CD14-positive monocyte (primary cell): ENCODE measurements at regions not wholly inside any gene's neighbourhood (a gene's known extent, or its start where the extent isn't known, plus 50 kb on each side); places are given as distances from the start of the nearest gene placed in this dataset.

ENCODE experiments used
- DNase-seq, 3 donors: peaks; one replicate each; pipeline ENCODE4 v3.0.0-alpha.2; 2011 to 2022
- H2AFZ ChIP-seq: 2 replicates; pipeline ENCODE4 v1.6.0; 2012; ENCODE audit warnings: mild to moderate bottlenecking, low read depth, low read length, inconsistent platforms; ENCODE audit not compliant: insufficient read depth, poor library complexity, severe bottlenecking
- H3K27ac ChIP-seq, 2 donors: 1 replicate in 1 of 2; 2 replicates in 1 of 2; pipeline ENCODE4 v1.5.1; 2012 to 2013; ENCODE audit warnings: low read length in 2 of 2, control low read depth in 1 of 2, inconsistent platforms in 1 of 2, low read depth in 1 of 2, mild to moderate bottlenecking in 1 of 2
- H3K27me3 ChIP-seq, 2 donors: one replicate each; pipeline versions ENCODE4 v1.6.0 to v1.6.1; 2011 to 2013; ENCODE audit warnings: low read length in 2 of 2; ENCODE audit not compliant: control insufficient read depth in 2 of 2, insufficient read depth in 2 of 2
- H3K36me3 ChIP-seq, 2 donors: replicated peaks in 1 of 2; 1 replicate in 1 of 2; 2 replicates in 1 of 2; pipeline versions ENCODE4 v1.5.1 to v1.6.1; 2012 to 2013; ENCODE audit warnings: low read length in 2 of 2, control low read depth in 1 of 2, inconsistent platforms in 1 of 2, mild to moderate bottlenecking in 1 of 2; ENCODE audit not compliant: insufficient read depth in 2 of 2, control insufficient read depth in 1 of 2
- H3K4me1 ChIP-seq, 2 donors: 1 replicate in 1 of 2; 2 replicates in 1 of 2; pipeline versions ENCODE4 v1.5.1 to v1.6.1; 2012 to 2013; ENCODE audit warnings: low read length in 2 of 2, control low read depth in 1 of 2, inconsistent platforms in 1 of 2, mild to moderate bottlenecking in 1 of 2, moderate library complexity in 1 of 2; ENCODE audit not compliant: insufficient read depth in 2 of 2, control insufficient read depth in 1 of 2
- H3K4me2 ChIP-seq: replicated peaks from 2 replicates; pipeline ENCODE3; 2012; ENCODE audit warnings: low read length, moderate library complexity, mild to moderate bottlenecking; ENCODE audit not compliant: poor library complexity, severe bottlenecking; ENCODE audit errors: extremely low read depth
- H3K4me3 ChIP-seq, 3 experiments: fragments of 200-600 bp in 1 of 3; sonication (generic) in 1 of 3; replicated peaks in 1 of 3; 1 replicate in 2 of 3; 2 replicates in 1 of 3; pipeline ENCODE4 v1.5.1; 2011 to 2013; ENCODE audit warnings: low read length in 3 of 3, mild to moderate bottlenecking in 3 of 3, control low read depth in 2 of 3, low read depth in 2 of 3, inconsistent platforms in 1 of 3, moderate library complexity in 1 of 3
- H3K79me2 ChIP-seq: 2 replicates; pipeline ENCODE4 v1.6.0; 2012; ENCODE audit warnings: mild to moderate bottlenecking, control low read depth, inconsistent platforms, low read length, moderate library complexity; ENCODE audit not compliant: insufficient read depth
- H3K9ac ChIP-seq: 2 replicates; pipeline ENCODE4 v1.6.0; 2017; ENCODE audit warnings: low read length, mild to moderate bottlenecking; ENCODE audit not compliant: insufficient read depth, poor library complexity, severe bottlenecking
- H3K9me3 ChIP-seq, 2 donors: replicated peaks in 1 of 2; 1 replicate in 1 of 2; 2 replicates in 1 of 2; pipeline versions ENCODE4 v1.5.1 to v1.6.1; 2012 to 2013; ENCODE audit warnings: low read length in 2 of 2, control low read depth in 1 of 2; ENCODE audit not compliant: control insufficient read depth in 1 of 2, insufficient read depth in 1 of 2
- H4K20me1 ChIP-seq: 2 replicates; pipeline ENCODE4 v1.6.0; 2012; ENCODE audit warnings: mild to moderate bottlenecking, low read length, control low read depth, moderate library complexity; ENCODE audit not compliant: insufficient read depth
- H3K27ac Mint-ChIP-seq, 7 donors: one replicate each; pipeline ENCODE4 v1.8.0; 2020; ENCODE audit warnings: mild to moderate bottlenecking in 7 of 7, mixed read lengths in 7 of 7, moderate library complexity in 6 of 7, inconsistent platforms in 2 of 7
- H3K27me3 Mint-ChIP-seq, 3 donors: one replicate each; pipeline ENCODE4 v1.8.0; 2021 to 2022; ENCODE audit warnings: low read depth in 3 of 3, mild to moderate bottlenecking in 3 of 3, mixed read lengths in 3 of 3, moderate library complexity in 3 of 3, inconsistent platforms in 1 of 3
- H3K36me3 Mint-ChIP-seq, 2 donors: one replicate each; pipeline ENCODE4 v1.8.0; 2020; ENCODE audit warnings: mixed read lengths in 2 of 2, inconsistent platforms in 1 of 2, mild to moderate bottlenecking in 1 of 2
- H3K4me1 Mint-ChIP-seq: one replicate; pipeline ENCODE4 v1.8.0; 2020; ENCODE audit warnings: mild to moderate bottlenecking, mixed read lengths
- H3K4me3 Mint-ChIP-seq, 2 donors: one replicate each; pipeline ENCODE4 v1.8.0; 2020; ENCODE audit warnings: mild to moderate bottlenecking in 2 of 2, mixed read lengths in 2 of 2, moderate library complexity in 1 of 2
- H3K9me3 Mint-ChIP-seq, 7 donors: one replicate each; pipeline ENCODE4 v1.8.0; 2020 to 2022; ENCODE audit warnings: mixed read lengths in 7 of 7, mild to moderate bottlenecking in 6 of 7, moderate library complexity in 6 of 7, inconsistent platforms in 2 of 7
- CTCF ChIP-seq: fragments of 200-600 bp; IDR thresholded peaks from one replicate; pipeline ENCODE4 v1.8.0; 2022; ENCODE audit warnings: antibody characterized with exemption, mild to moderate bottlenecking
- WGBS: methylation state at CpG from one replicate; pipeline ENCODE4 v1.1.5; 2013; ENCODE audit warnings: missing lambda C conversion rate; ENCODE audit not compliant: insufficient coverage; 5-methylcytosine and 5-hydroxymethylcytosine counted together
- intact Hi-C, 2 donors: fragments of 100-400 bp; cut with micrococcal nuclease; formaldehyde crosslinking; loops; one replicate each; pipeline versions ENCODE4 v1.15.0 to v1.15.1; 2023

- Histone ChIP-seq H4K20me1 (no peaks in the 10 kb centered on the region), H3K27me3 (peaks cover 0 to 19% of the 10 kb centered on the region in 2 donors), H3K4me1 (no peaks in the 10 kb centered on the region), H3K79me2 (no peaks in the 10 kb centered on the region), H3K9ac (no peak overlapping the region), H3K4me3 (no peak overlapping the region), H2AFZ (no peak overlapping the region), H3K27ac (no peak overlapping the region), H3K36me3 (no peaks in the 10 kb centered on the region), H3K9me3 (no peaks in the 10 kb centered on the region), H3K4me2 (no peak overlapping the region)
- no peaks in the 10 kb centered on the region for H3K36me3 Mint-ChIP-seq
- no peaks in the 10 kb centered on the region for H3K9me3 Mint-ChIP-seq
- TF ChIP-seq CTCF, result no peak
- no peaks in the 10 kb centered on the region for H3K4me1 Mint-ChIP-seq
- DNase-seq, result no peak
- intact Hi-C loops, result no loop called here
- no peak overlapping the region for H3K27ac Mint-ChIP-seq
- H3K27me3 Mint-ChIP-seq, result peaks cover 8 to 38% (median 25%) of the 10 kb centered on the region in 3 donors
- no peak overlapping the region for H3K4me3 Mint-ChIP-seq
Measured at GRCh38 chr20:37627767-37628130, 66.1 kb upstream of the CTNNBL1 start.

- peaks cover 8 to 37% (median 25%) of the 10 kb centered on the region in 3 donors for H3K27me3 Mint-ChIP-seq
- Histone ChIP-seq H3K4me2 (no peak overlapping the region), H3K27me3 (peaks cover 0 to 19% of the 10 kb centered on the region in 2 donors), H2AFZ (no peak overlapping the region), H3K36me3 (no peaks in the 10 kb centered on the region), H3K27ac (no peak overlapping the region), H3K9ac (no peak overlapping the region), H4K20me1 (no peaks in the 10 kb centered on the region), H3K4me3 (no peak overlapping the region), H3K9me3 (no peaks in the 10 kb centered on the region), H3K4me1 (no peaks in the 10 kb centered on the region), H3K79me2 (no peaks in the 10 kb centered on the region)
- no peak overlapping the region for H3K27ac Mint-ChIP-seq
- no peaks in the 10 kb centered on the region for H3K4me1 Mint-ChIP-seq
- no peak for TF ChIP-seq CTCF
- 5% methylated on average over 6 of the region's 15 CpGs for WGBS
- no peak overlapping the region for H3K4me3 Mint-ChIP-seq
- no peaks in the 10 kb centered on the region for H3K36me3 Mint-ChIP-seq
- no peaks in the 10 kb centered on the region for H3K9me3 Mint-ChIP-seq
- intact Hi-C loops, result no loop called here
- no peak for DNase-seq
Measured at GRCh38 chr20:37627060-37627766, 66.6 kb upstream of the CTNNBL1 start.
